Transverse colon (tissue), 4 donors: ENCODE measurements at regions not wholly inside any gene's neighbourhood (a gene's known extent, or its start where the extent isn't known, plus 50 kb on each side); places are given as distances from the start of the nearest gene placed in this dataset.

ENCODE experiments used
- DNase-seq: peaks from one replicate; pipeline ENCODE4 v3.0.0-alpha.2; 2019
- H3K27ac ChIP-seq, 4 donors: fragments of 200-600 bp; sonication (generic); 2 replicates each; pipeline ENCODE4 v1.5.1; 2016 to 2018; ENCODE audit warnings: inconsistent platforms in 4 of 4
- H3K27me3 ChIP-seq: fragments of 200-600 bp; sonication (generic); 2 replicates; pipeline ENCODE4 v1.5.1; 2017; ENCODE audit warnings: inconsistent platforms
- H3K36me3 ChIP-seq, 4 donors: fragments of 200-600 bp; sonication (generic); 2 replicates each; pipeline ENCODE4 v1.5.1; 2017 to 2019; ENCODE audit warnings: inconsistent platforms in 4 of 4
- H3K4me1 ChIP-seq, 4 donors: fragments of 200-600 bp; sonication (generic); 2 replicates each; pipeline ENCODE4 v1.5.1; 2017 to 2020; ENCODE audit warnings: inconsistent platforms in 4 of 4
- H3K4me3 ChIP-seq, 4 donors: fragments of 200-600 bp; sonication (generic); 1 replicate in 1 of 4; 2 replicates in 3 of 4; pipeline versions ENCODE4 v1.5.1 to v1.6.1; 2017 to 2019; ENCODE audit warnings: inconsistent platforms in 4 of 4
- H3K9me3 ChIP-seq, 2 donors: fragments of 200-600 bp; sonication (generic); 2 replicates each; pipeline ENCODE4 v1.5.1; 2017 to 2019; ENCODE audit warnings: inconsistent platforms in 2 of 2
- EP300 ChIP-seq: sonication (generic); formaldehyde crosslinking; IDR thresholded peaks from one replicate; pipeline ENCODE4 v1.6.1; 2017; ENCODE audit warnings: antibody characterized with exemption, low read depth
- POLR2A ChIP-seq: fragments of 450-650 bp; IDR thresholded peaks from one replicate; pipeline ENCODE4 v1.6.1; 2016; ENCODE audit warnings: antibody characterized with exemption, mild to moderate bottlenecking, moderate library complexity
- POLR2AphosphoS5 ChIP-seq, 3 donors: sonication (generic); formaldehyde crosslinking; IDR thresholded peaks; one replicate each; pipeline ENCODE4 v1.6.1; 2016; ENCODE audit warnings: antibody characterized with exemption in 3 of 3
- WGBS, 2 donors: methylation state at CpG; one replicate each; pipeline ENCODE4 v1.1.5; 2018; ENCODE audit warnings: low coverage in 1 of 2; 5-methylcytosine and 5-hydroxymethylcytosine counted together
- in situ Hi-C, 4 donors: fragments of 200-750 bp; cut with MboI; loops; one replicate each; pipeline versions ENCODE4 v1.15.0 to v1.15.1; 2017; ENCODE audit warnings: low sequenced_read_pairs in 3 of 4, low pct_ligation_motif_present in 1 of 4, low pct_unique_long_range_greater_than_20kb in 1 of 4
- intact Hi-C: fragments of 100-400 bp; cut with DNase I; formaldehyde crosslinking; loops from one replicate; pipeline ENCODE4 v1.15.1; 2023; ENCODE audit warnings: low total_unique reads
- TF ChIP-seq, protein P1 (sequence below), 5 experiments: fragments of 200-600 bp in 3 of 5; fragments of 450-650 bp in 2 of 5; sonication (generic) in 3 of 5; IDR thresholded peaks; 1 replicate in 2 of 5; 2 replicates in 3 of 5; pipeline ENCODE4 v1.5.1; 2016 to 2017; ENCODE audit warnings: antibody characterized with exemption in 5 of 5, inconsistent platforms in 3 of 5, mild to moderate bottlenecking in 2 of 5, moderate library complexity in 1 of 5

DNA sequence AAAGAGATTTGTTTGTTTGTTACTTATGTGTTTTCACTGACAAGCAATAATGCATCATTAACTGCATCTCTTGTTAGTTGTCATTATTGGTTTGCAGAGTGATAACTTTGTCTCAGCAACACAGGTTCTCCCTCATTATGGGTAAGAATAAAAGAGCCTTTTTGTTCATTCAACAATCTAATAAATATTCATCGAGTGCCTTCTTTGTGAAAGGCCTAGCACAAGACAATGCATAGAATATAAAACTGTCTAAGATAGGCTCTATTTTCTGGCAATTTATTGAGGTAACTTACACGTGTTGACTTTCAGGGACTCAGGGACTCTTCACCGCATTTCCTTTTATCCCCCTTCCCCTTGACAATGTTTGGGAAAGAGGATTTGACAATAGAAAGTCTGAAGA lies 95.5 kb upstream of the KRR1 start:
- H3K36me3 ChIP-seq = no peaks in the 10 kb centered on the region
- in situ Hi-C loops (no loop called here), intact Hi-C loops (no loop called here)
- no peaks in the 10 kb centered on the region for H3K27me3 ChIP-seq
- TF ChIP-seq POLR2AphosphoS5 (IDR thresholded peaks at IDR 0.05) (no peak), POLR2A (no peak), EP300 (no peak)
- TF ChIP-seq, protein P1, sequence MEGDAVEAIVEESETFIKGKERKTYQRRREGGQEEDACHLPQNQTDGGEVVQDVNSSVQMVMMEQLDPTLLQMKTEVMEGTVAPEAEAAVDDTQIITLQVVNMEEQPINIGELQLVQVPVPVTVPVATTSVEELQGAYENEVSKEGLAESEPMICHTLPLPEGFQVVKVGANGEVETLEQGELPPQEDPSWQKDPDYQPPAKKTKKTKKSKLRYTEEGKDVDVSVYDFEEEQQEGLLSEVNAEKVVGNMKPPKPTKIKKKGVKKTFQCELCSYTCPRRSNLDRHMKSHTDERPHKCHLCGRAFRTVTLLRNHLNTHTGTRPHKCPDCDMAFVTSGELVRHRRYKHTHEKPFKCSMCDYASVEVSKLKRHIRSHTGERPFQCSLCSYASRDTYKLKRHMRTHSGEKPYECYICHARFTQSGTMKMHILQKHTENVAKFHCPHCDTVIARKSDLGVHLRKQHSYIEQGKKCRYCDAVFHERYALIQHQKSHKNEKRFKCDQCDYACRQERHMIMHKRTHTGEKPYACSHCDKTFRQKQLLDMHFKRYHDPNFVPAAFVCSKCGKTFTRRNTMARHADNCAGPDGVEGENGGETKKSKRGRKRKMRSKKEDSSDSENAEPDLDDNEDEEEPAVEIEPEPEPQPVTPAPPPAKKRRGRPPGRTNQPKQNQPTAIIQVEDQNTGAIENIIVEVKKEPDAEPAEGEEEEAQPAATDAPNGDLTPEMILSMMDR (IDR thresholded peaks at IDR 0.05) = no peak
- no peak for DNase-seq
- no peak overlapping the region for H3K27ac ChIP-seq
- no peak overlapping the region for H3K4me3 ChIP-seq
- H3K9me3 ChIP-seq = no peaks in the 10 kb centered on the region
- WGBS, 2 donors = 80 to 90% methylated on average over 3 of the region's 3 CpGs
- H3K4me1 ChIP-seq = no peaks in the 10 kb centered on the region

DNA sequence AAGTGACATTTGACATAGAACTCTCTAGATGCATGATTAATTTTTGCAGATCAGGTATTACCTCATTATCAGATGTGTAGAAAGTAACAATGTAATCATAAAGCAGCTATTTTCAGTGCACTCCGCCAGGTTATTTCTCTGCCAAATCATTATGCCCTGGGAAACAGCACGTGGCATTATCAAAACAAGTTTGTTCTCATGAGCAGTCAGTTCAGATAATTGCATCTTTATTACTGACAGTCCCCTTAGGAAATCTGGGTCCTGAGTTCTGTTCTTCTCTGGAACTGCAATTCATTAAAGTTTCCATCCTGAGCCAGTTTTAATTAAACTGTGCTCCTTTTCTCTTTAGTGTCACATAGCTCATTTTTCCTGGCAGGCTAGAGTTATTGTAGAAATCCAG lies 94.7 kb upstream of the KRR1 start:
- TF ChIP-seq, protein P1 (IDR thresholded peaks at IDR 0.05) = no peak
- TF ChIP-seq POLR2AphosphoS5 (IDR thresholded peaks at IDR 0.05) (no peak), EP300 (no peak), POLR2A (no peak)
- no peak overlapping the region for H3K4me3 ChIP-seq
- intact Hi-C loops = no loop called here
- H3K4me1 ChIP-seq = no peaks in the 10 kb centered on the region
- WGBS, 2 donors = 55 to 60% methylated on average over 2 of the region's 2 CpGs
- no peak for DNase-seq
- no peak overlapping the region for H3K27ac ChIP-seq
- H3K27me3 ChIP-seq = no peaks in the 10 kb centered on the region
- in situ Hi-C loops = no loop called here
- H3K36me3 ChIP-seq = no peaks in the 10 kb centered on the region
- H3K9me3 ChIP-seq = no peaks in the 10 kb centered on the region

DNA sequence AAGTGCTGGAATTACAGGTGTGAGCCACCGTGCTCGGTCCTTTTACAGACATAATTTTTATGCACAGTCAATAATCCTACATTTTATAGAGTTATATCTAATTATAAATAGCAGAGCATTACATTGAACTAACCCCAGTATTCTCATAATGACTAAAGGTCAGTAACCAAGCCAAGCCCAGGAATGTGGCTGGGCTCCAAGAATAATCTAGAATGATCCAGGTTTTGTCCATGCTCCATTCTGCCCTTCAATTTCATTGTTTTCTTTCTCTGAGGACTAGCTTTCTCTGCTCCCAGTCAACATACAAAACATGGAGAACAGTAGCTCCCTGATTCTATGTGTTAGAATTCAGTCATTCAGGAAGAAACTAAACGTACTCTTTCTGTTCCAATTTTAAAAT lies 92.1 kb upstream of the KRR1 start:
- DNase-seq = no peak
- Histone ChIP-seq H3K36me3 (no peaks in the 10 kb centered on the region), H3K4me1 (no peaks in the 10 kb centered on the region), H3K4me3 (no peak overlapping the region), H3K27me3 (no peaks in the 10 kb centered on the region), H3K27ac (no peak overlapping the region), H3K9me3 (no peaks in the 10 kb centered on the region)
- intact Hi-C loops (no loop called here), in situ Hi-C loops (no loop called here)
- 72% methylated on average over 3 of the region's 3 CpGs; no CpG with 5 or more reads in 1 of the 2 donors for WGBS, 2 donors
- TF ChIP-seq POLR2A = no peak
- no peak for TF ChIP-seq POLR2AphosphoS5 (IDR thresholded peaks at IDR 0.05)
- TF ChIP-seq, protein P1 (IDR thresholded peaks at IDR 0.05) = no peak

DNA sequence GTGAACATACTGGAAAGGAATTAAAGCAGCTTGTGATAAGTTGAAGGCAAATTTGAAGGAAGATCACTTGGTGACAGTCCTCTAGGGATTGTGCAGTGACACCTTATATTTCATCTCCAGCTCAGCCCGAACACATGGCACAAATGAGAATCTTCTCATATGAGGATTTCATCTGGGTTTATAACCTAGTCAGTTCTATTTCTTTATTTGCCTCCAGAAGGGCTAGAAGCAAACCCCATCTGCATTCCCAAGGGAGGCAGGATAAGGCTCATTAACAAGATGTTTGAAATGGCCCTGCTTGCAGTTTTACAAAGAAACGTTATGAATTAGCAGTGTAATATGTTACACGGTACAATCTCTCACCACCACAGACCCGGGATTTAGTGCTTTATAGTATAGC lies 90.7 kb upstream of the KRR1 start:
- Histone ChIP-seq H3K4me3 (no peak overlapping the region), H3K27ac (no peak overlapping the region), H3K27me3 (no peaks in the 10 kb centered on the region), H3K4me1 (no peaks in the 10 kb centered on the region), H3K9me3 (no peaks in the 10 kb centered on the region), H3K36me3 (no peaks in the 10 kb centered on the region)
- no peak for TF ChIP-seq POLR2AphosphoS5 (IDR thresholded peaks at IDR 0.05)
- TF ChIP-seq, protein P1 (IDR thresholded peaks at IDR 0.05) = no peak
- no peak for TF ChIP-seq POLR2A
- TF ChIP-seq EP300 = no peak
- 71 to 83% methylated on average over 4 of the region's 4 CpGs for WGBS, 2 donors
- in situ Hi-C loops (no loop called here), intact Hi-C loops (no loop called here)
- no peak for DNase-seq
